H1 (cell line): ENCODE measurements at regions not wholly inside any gene's neighbourhood (a gene's known extent, or its start where the extent isn't known, plus 50 kb on each side); places are given as distances from the start of the nearest gene placed in this dataset.

Experiments
- CEBPB ChIP-seq: IDR thresholded peaks from 2 replicates; pipeline ENCODE4 v1.6.1; 2012; ENCODE audit warnings: low read depth, low read length
- CHD7 ChIP-seq: fragments of 300-600 bp; sonication (generic); IDR thresholded peaks from 2 replicates; pipeline ENCODE4 v1.7.1; 2012; ENCODE audit warnings: low read length, moderate library complexity, mild to moderate bottlenecking, inconsistent platforms; ENCODE audit not compliant: insufficient replicate concordance
- CTBP2 ChIP-seq: IDR thresholded peaks from 2 replicates; pipeline ENCODE4 v1.7.0; 2011; ENCODE audit warnings: borderline replicate concordance, mild to moderate bottlenecking, moderate library complexity, mixed read lengths, low read length; ENCODE audit not compliant: insufficient read depth, insufficient read length
- FOSL1 ChIP-seq: IDR thresholded peaks from 2 replicates; pipeline ENCODE4 v1.6.1; 2011; ENCODE audit warnings: mild to moderate bottlenecking, low read depth, low read length, moderate library complexity; ENCODE audit not compliant: insufficient read depth
- TBP ChIP-seq: IDR thresholded peaks from 2 replicates; pipeline ENCODE4 v1.6.1; 2011; ENCODE audit warnings: low read depth, low read length, improper control_type of control experiment
- TF ChIP-seq, protein P1 (sequence below): IDR thresholded peaks from 2 replicates; pipeline ENCODE4 v1.6.1; 2011; ENCODE audit warnings: low read depth, mild to moderate bottlenecking, low read length; ENCODE audit not compliant: insufficient read depth
- TF ChIP-seq, protein P2 (sequence below): IDR thresholded peaks from 2 replicates; pipeline ENCODE4 v1.6.1; 2011; ENCODE audit warnings: low read length, improper control_type of control experiment

DNA sequence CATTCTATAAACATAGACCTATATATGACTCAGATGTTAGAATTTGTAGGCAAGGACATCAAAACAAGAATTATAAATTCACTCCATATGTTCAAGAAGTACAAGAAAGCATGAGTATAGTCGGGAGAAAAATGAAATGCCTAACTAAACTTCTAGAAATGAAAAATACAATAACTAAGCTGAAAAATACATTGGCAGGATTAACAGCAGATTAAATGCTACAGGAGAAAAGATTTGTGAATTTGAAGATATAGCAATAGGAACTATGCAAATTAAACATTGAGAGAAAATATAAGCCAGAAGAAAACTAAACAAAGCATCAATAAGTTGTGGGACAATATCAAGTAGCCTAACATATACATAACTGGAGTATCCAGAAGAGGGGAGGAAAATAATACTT is 55.3 kb upstream of the PRSS3 start (continued):
- TF ChIP-seq CHD7 (no peak), FOSL1 (no peak), CTBP2 (no peak), CEBPB (no peak), TBP (no peak)
- TF ChIP-seq, protein P1, sequence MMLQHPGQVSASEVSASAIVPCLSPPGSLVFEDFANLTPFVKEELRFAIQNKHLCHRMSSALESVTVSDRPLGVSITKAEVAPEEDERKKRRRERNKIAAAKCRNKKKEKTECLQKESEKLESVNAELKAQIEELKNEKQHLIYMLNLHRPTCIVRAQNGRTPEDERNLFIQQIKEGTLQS: no peak
- TF ChIP-seq, protein P2, sequence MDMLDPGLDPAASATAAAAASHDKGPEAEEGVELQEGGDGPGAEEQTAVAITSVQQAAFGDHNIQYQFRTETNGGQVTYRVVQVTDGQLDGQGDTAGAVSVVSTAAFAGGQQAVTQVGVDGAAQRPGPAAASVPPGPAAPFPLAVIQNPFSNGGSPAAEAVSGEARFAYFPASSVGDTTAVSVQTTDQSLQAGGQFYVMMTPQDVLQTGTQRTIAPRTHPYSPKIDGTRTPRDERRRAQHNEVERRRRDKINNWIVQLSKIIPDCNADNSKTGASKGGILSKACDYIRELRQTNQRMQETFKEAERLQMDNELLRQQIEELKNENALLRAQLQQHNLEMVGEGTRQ: no peak
